Neural progenitor cell (in vitro differentiated cells): ENCODE measurements at regions not wholly inside any gene's neighbourhood (a gene's known extent, or its start where the extent isn't known, plus 50 kb on each side); places are given as distances from the start of the nearest gene placed in this dataset.
"Not testable (repeated sequence)": the region's sequence is repeated elsewhere in the genome, so short reads cannot be mapped to it uniquely, and the experiment has no call there.

Experiments used
- DNase-seq: peaks from one replicate; pipeline ENCODE4 v3.0.0-alpha.2; 2016; ENCODE audit warnings: low spot score
- H2AFZ ChIP-seq: fragments of 200-600 bp; sonication (generic); replicated peaks from 2 replicates; pipeline ENCODE4 v1.6.1; 2016; ENCODE audit warnings: antibody characterized with exemption
- H3F3A ChIP-seq: fragments of 200-600 bp; sonication (generic); 2 replicates; pipeline ENCODE4 v1.6.1; 2016; ENCODE audit warnings: antibody characterized with exemption, low read depth
- H3K27ac ChIP-seq: fragments of 200-600 bp; sonication (generic); 2 replicates; pipeline ENCODE4 v1.5.1; 2016; ENCODE audit warnings: mild to moderate bottlenecking
- H3K27me3 ChIP-seq: fragments of 200-600 bp; sonication (generic); 2 replicates; pipeline ENCODE4 v1.6.1; 2016; ENCODE audit warnings: mild to moderate bottlenecking, moderate library complexity
- H3K36me3 ChIP-seq: fragments of 200-600 bp; sonication (generic); 2 replicates; pipeline ENCODE4 v1.5.1; 2016
- H3K4me1 ChIP-seq: fragments of 200-600 bp; sonication (generic); 2 replicates; pipeline ENCODE4 v1.6.1; 2016; ENCODE audit warnings: mixed run types
- H3K4me2 ChIP-seq: fragments of 200-600 bp; sonication (generic); 2 replicates; pipeline ENCODE4 v1.6.1; 2016
- H3K4me3 ChIP-seq: fragments of 200-600 bp; sonication (generic); 2 replicates; pipeline ENCODE4 v1.5.1; 2016
- H3K79me2 ChIP-seq: fragments of 200-600 bp; sonication (generic); 2 replicates; pipeline ENCODE4 v1.6.1; 2016; ENCODE audit warnings: low read depth
- H3K9ac ChIP-seq: fragments of 200-600 bp; sonication (generic); 2 replicates; pipeline ENCODE4 v1.6.1; 2016
- H3K9me3 ChIP-seq: fragments of 200-600 bp; sonication (generic); 2 replicates; pipeline ENCODE4 v1.5.1; 2016; ENCODE audit warnings: low read depth
- H4K20me1 ChIP-seq: fragments of 200-600 bp; sonication (generic); 2 replicates; pipeline ENCODE4 v1.6.1; 2016; ENCODE audit warnings: low read depth
- H3K27ac Mint-ChIP-seq: 3 replicates; pipeline ENCODE4 v1.8.0; 2021; ENCODE audit warnings: mixed read lengths
- H3K27me3 Mint-ChIP-seq: 2 replicates; pipeline ENCODE4 v1.8.0; 2022; ENCODE audit warnings: low read depth, mild to moderate bottlenecking, inconsistent platforms, moderate library complexity, mixed read lengths; ENCODE audit not compliant: insufficient read depth
- H3K36me3 Mint-ChIP-seq: 3 replicates; pipeline ENCODE4 v1.8.0; 2021; ENCODE audit warnings: mixed read lengths
- H3K4me1 Mint-ChIP-seq: 3 replicates; pipeline ENCODE4 v1.8.0; 2021; ENCODE audit warnings: mixed read lengths
- H3K4me3 Mint-ChIP-seq: 3 replicates; pipeline ENCODE4 v1.8.0; 2021; ENCODE audit warnings: mild to moderate bottlenecking, moderate library complexity, mixed read lengths
- H3K9me3 Mint-ChIP-seq: 3 replicates; pipeline ENCODE4 v1.8.0; 2020; ENCODE audit warnings: mixed read lengths
- EZH2 ChIP-seq: fragments of 200-600 bp; sonication (generic); IDR thresholded peaks from 2 replicates; pipeline ENCODE4 v1.6.1; 2017; ENCODE audit warnings: antibody characterized with exemption, mild to moderate bottlenecking, moderate library complexity
- EZH2phosphoT487 ChIP-seq: fragments of 200-600 bp; sonication (generic); IDR thresholded peaks from 2 replicates; pipeline ENCODE4 v1.6.1; 2017; ENCODE audit warnings: antibody characterized with exemption
- TF ChIP-seq, protein P1 (sequence below): fragments of 200-600 bp; sonication (generic); IDR thresholded peaks from 2 replicates; pipeline ENCODE4 v1.5.1; 2017; ENCODE audit warnings: antibody characterized with exemption, mild to moderate bottlenecking

GRCh38 chr18:34511879-34512278 is 198.2 kb upstream of the DTNA start:
- H3K36me3 ChIP-seq = no peaks in the 10 kb centered on the region
- H3K9ac ChIP-seq = no peak overlapping the region
- Mint-ChIP-seq H3K36me3 (no peaks in the 10 kb centered on the region), H3K4me1 (no peaks in the 10 kb centered on the region), H3K4me3 (no peak overlapping the region), H3K27me3 (no peaks in the 10 kb centered on the region), H3K27ac (no peak overlapping the region), H3K9me3 (peaks cover 4% of the 10 kb centered on the region)
- DNase-seq = no peak
- no peaks in the 10 kb centered on the region for H4K20me1 ChIP-seq
- H3K4me2 ChIP-seq = no peak overlapping the region
- no peak overlapping the region for H3K27ac ChIP-seq
- no peak overlapping the region for H3K4me3 ChIP-seq
- no peaks in the 10 kb centered on the region for H3K4me1 ChIP-seq
- H3K79me2 ChIP-seq = no peaks in the 10 kb centered on the region
- H2AFZ ChIP-seq = no peak overlapping the region
- H3K27me3 ChIP-seq = no peaks in the 10 kb centered on the region
- TF ChIP-seq, protein P1, sequence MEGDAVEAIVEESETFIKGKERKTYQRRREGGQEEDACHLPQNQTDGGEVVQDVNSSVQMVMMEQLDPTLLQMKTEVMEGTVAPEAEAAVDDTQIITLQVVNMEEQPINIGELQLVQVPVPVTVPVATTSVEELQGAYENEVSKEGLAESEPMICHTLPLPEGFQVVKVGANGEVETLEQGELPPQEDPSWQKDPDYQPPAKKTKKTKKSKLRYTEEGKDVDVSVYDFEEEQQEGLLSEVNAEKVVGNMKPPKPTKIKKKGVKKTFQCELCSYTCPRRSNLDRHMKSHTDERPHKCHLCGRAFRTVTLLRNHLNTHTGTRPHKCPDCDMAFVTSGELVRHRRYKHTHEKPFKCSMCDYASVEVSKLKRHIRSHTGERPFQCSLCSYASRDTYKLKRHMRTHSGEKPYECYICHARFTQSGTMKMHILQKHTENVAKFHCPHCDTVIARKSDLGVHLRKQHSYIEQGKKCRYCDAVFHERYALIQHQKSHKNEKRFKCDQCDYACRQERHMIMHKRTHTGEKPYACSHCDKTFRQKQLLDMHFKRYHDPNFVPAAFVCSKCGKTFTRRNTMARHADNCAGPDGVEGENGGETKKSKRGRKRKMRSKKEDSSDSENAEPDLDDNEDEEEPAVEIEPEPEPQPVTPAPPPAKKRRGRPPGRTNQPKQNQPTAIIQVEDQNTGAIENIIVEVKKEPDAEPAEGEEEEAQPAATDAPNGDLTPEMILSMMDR = no peak
- TF ChIP-seq EZH2phosphoT487 (no peak), EZH2 (no peak)
- H3K9me3 ChIP-seq = no peaks in the 10 kb centered on the region
- H3F3A ChIP-seq = no peaks in the 10 kb centered on the region

- H3K4me1 Mint-ChIP-seq = no peaks in the 10 kb centered on the region
- Histone ChIP-seq H3K27me3 (no peaks in the 10 kb centered on the region), H3K9ac (no peak overlapping the region), H2AFZ (no peak overlapping the region), H3K4me1 (peaks cover 7% of the 10 kb centered on the region), H3K9me3 (no peaks in the 10 kb centered on the region), H4K20me1 (no peaks in the 10 kb centered on the region), H3F3A (no peaks in the 10 kb centered on the region), H3K79me2 (no peaks in the 10 kb centered on the region), H3K36me3 (no peaks in the 10 kb centered on the region), H3K27ac (no peak overlapping the region), H3K4me2 (no peak overlapping the region), H3K4me3 (no peak overlapping the region)
- no peak overlapping the region for H3K27ac Mint-ChIP-seq
- H3K36me3 Mint-ChIP-seq = no peaks in the 10 kb centered on the region
- DNase-seq = no peak
- H3K4me3 Mint-ChIP-seq = no peak overlapping the region
- TF ChIP-seq EZH2 = no peak
- TF ChIP-seq, protein P1 = no peak
- no peak for TF ChIP-seq EZH2phosphoT487
- no peaks in the 10 kb centered on the region for H3K27me3 Mint-ChIP-seq
- peaks cover 7% of the 10 kb centered on the region for H3K9me3 Mint-ChIP-seq
Measured at GRCh38 chr18:34514238-34514637, 195.9 kb upstream of the DTNA start.

GRCh38 chr18:34514957-34515356 is 195.1 kb upstream of the DTNA start:
- TF ChIP-seq EZH2 (no peak), EZH2phosphoT487 (no peak)
- TF ChIP-seq, protein P1 = no peak
- Histone ChIP-seq H3K4me2 (no peak overlapping the region), H3F3A (no peaks in the 10 kb centered on the region), H3K9me3 (no peaks in the 10 kb centered on the region), H3K79me2 (no peaks in the 10 kb centered on the region), H3K4me1 (peaks cover 7% of the 10 kb centered on the region), H4K20me1 (no peaks in the 10 kb centered on the region), H3K36me3 (no peaks in the 10 kb centered on the region), H3K4me3 (no peak overlapping the region), H3K9ac (no peak overlapping the region), H3K27ac (no peak overlapping the region), H3K27me3 (no peaks in the 10 kb centered on the region), H2AFZ (no peak overlapping the region)
- Mint-ChIP-seq H3K9me3 (peaks cover 7% of the 10 kb centered on the region), H3K27me3 (no peaks in the 10 kb centered on the region), H3K4me1 (no peaks in the 10 kb centered on the region), H3K36me3 (no peaks in the 10 kb centered on the region), H3K4me3 (no peak overlapping the region), H3K27ac (no peak overlapping the region)
- no peak for DNase-seq

GRCh38 chr18:34516355-34516754 is 193.7 kb upstream of the DTNA start:
- not testable (repeated sequence) for H4K20me1 ChIP-seq, H3K9ac ChIP-seq, H2AFZ ChIP-seq, H3K27me3 Mint-ChIP-seq, H3K9me3 Mint-ChIP-seq, H3F3A ChIP-seq, H3K4me2 ChIP-seq, H3K36me3 ChIP-seq, H3K9me3 ChIP-seq, H3K4me3 Mint-ChIP-seq, H3K4me1 Mint-ChIP-seq, H3K79me2 ChIP-seq, H3K36me3 Mint-ChIP-seq, H3K4me1 ChIP-seq, H3K27ac ChIP-seq, DNase-seq, H3K4me3 ChIP-seq, H3K27me3 ChIP-seq, H3K27ac Mint-ChIP-seq

GRCh38 chr18:34516996-34517395 is 193.1 kb upstream of the DTNA start:
- H3K36me3 Mint-ChIP-seq, H3K27me3 Mint-ChIP-seq, H3K4me2 ChIP-seq, H3K4me3 Mint-ChIP-seq, H2AFZ ChIP-seq, H3K27ac ChIP-seq, H3K9ac ChIP-seq, H3K4me1 ChIP-seq, H3F3A ChIP-seq, H3K9me3 ChIP-seq, H3K79me2 ChIP-seq, H4K20me1 ChIP-seq, H3K9me3 Mint-ChIP-seq, H3K27ac Mint-ChIP-seq, H3K4me3 ChIP-seq, H3K27me3 ChIP-seq, DNase-seq, H3K36me3 ChIP-seq, H3K4me1 Mint-ChIP-seq: not testable (repeated sequence)
